WTC11 (cell line): ENCODE measurements at regions not wholly inside any gene's neighbourhood (a gene's known extent, or its start where the extent isn't known, plus 50 kb on each side); places are given as distances from the start of the nearest gene placed in this dataset.

ENCODE experiments used
- ATAC-seq: fragments of 200-7000 bp; cut with Tn5 transposase; 2 replicates; pipeline ENCODE4 v1.10.0; 2021; ENCODE audit warnings: mild to moderate bottlenecking, moderate library complexity
- CTCF ChIA-PET: fragments of 300-600 bp; sonication (Branson Sonifier 250); formaldehyde crosslinking; loops from one replicate; lab custom pipeline; 2021; ENCODE audit warnings: antibody characterized with exemption; lab: Charles Lee
- POLR2A ChIA-PET: fragments of 350-600 bp; sonication (Branson Sonifier 250); formaldehyde crosslinking; loops from one replicate; lab custom pipeline; 2021; ENCODE audit warnings: antibody characterized with exemption; lab: Charles Lee
- DNase-seq: peaks from one replicate; pipeline ENCODE4 v3.0.0; 2021; ENCODE audit warnings: low spot score
- H3K27ac Mint-ChIP-seq: 2 replicates; pipeline ENCODE4 v1.8.0; 2021; ENCODE audit warnings: mixed read lengths
- H3K27me3 Mint-ChIP-seq: 2 replicates; pipeline ENCODE4 v1.8.0; 2021; ENCODE audit warnings: low read depth, mild to moderate bottlenecking, moderate library complexity, mixed read lengths
- H3K36me3 Mint-ChIP-seq: 2 replicates; pipeline ENCODE4 v1.8.0; 2021; ENCODE audit warnings: mixed read lengths
- H3K4me1 Mint-ChIP-seq: 2 replicates; pipeline ENCODE4 v1.8.0; 2022; ENCODE audit warnings: mixed read lengths
- H3K4me3 Mint-ChIP-seq: 2 replicates; pipeline ENCODE4 v1.8.0; 2021; ENCODE audit warnings: mild to moderate bottlenecking, moderate library complexity, mixed read lengths
- H3K9me3 Mint-ChIP-seq: 2 replicates; pipeline ENCODE4 v1.8.0; 2021; ENCODE audit warnings: mixed read lengths
- ATF1 ChIP-seq: sonication (generic); formaldehyde crosslinking; IDR thresholded peaks from 2 replicates; pipeline ENCODE4 v1.8.1; 2023; ENCODE audit warnings: mild to moderate bottlenecking, moderate library complexity, missing genetic modification reagents
- ATF3 ChIP-seq: sonication (generic); formaldehyde crosslinking; conservative IDR thresholded peaks from 2 replicates; pipeline ENCODE4 v1.8.1; 2022; ENCODE audit warnings: mild to moderate bottlenecking, missing genetic modification reagents
- CREB1 ChIP-seq: sonication (generic); formaldehyde crosslinking; IDR thresholded peaks from 2 replicates; pipeline ENCODE4 v1.8.0; 2023; ENCODE audit warnings: mild to moderate bottlenecking, missing genetic modification reagents
- E2F4 ChIP-seq: sonication (generic); formaldehyde crosslinking; IDR thresholded peaks from 2 replicates; pipeline ENCODE4 v1.8.1; 2022; ENCODE audit warnings: low read depth, mild to moderate bottlenecking, moderate library complexity, missing genetic modification reagents, borderline replicate concordance
- EMX1 ChIP-seq: fragments of 250-450 bp; sonication (Bioruptor Pico); IDR thresholded peaks from 2 replicates; pipeline ENCODE4 v1.8.0; 2021; ENCODE audit warnings: mild to moderate bottlenecking
- ERG ChIP-seq: fragments of 250-450 bp; sonication (Bioruptor Pico); IDR thresholded peaks from 2 replicates; pipeline ENCODE4 v1.8.0; 2021; ENCODE audit warnings: mild to moderate bottlenecking
- ESRRA ChIP-seq: sonication (generic); formaldehyde crosslinking; IDR thresholded peaks from 2 replicates; pipeline ENCODE4 v1.8.1; 2022; ENCODE audit warnings: mild to moderate bottlenecking, missing genetic modification reagents, borderline replicate concordance
- GTF2I ChIP-seq: fragments of 250-450 bp; sonication (Bioruptor Pico); conservative IDR thresholded peaks from 2 replicates; pipeline ENCODE4 v1.4.0; 2021; ENCODE audit warnings: mild to moderate bottlenecking
- MXD4 ChIP-seq: fragments of 250-450 bp; sonication (Bioruptor Pico); IDR thresholded peaks from 2 replicates; pipeline ENCODE4 v1.8.0; 2021; ENCODE audit warnings: mild to moderate bottlenecking, moderate library complexity, borderline replicate concordance
- NFYB ChIP-seq: sonication (generic); formaldehyde crosslinking; conservative IDR thresholded peaks from 2 replicates; pipeline ENCODE4 v1.8.0; 2022; ENCODE audit warnings: low read depth, missing genetic modification reagents
- NR1H2 ChIP-seq: sonication (generic); formaldehyde crosslinking; IDR thresholded peaks from 2 replicates; pipeline ENCODE4 v1.9.0; 2021; ENCODE audit warnings: mild to moderate bottlenecking, moderate library complexity, missing genetic modification reagents
- PREB ChIP-seq: sonication (generic); formaldehyde crosslinking; IDR thresholded peaks from 2 replicates; pipeline ENCODE4 v1.8.1; 2022; ENCODE audit warnings: mild to moderate bottlenecking, missing genetic modification reagents, moderate library complexity, borderline replicate concordance
- PRRX2 ChIP-seq: fragments of 250-450 bp; sonication (Bioruptor Pico); IDR thresholded peaks from 2 replicates; pipeline ENCODE4 v1.8.0; 2021; ENCODE audit warnings: mild to moderate bottlenecking
- RORB ChIP-seq: fragments of 250-450 bp; sonication (Bioruptor Pico); IDR thresholded peaks from 2 replicates; pipeline ENCODE4 v1.9.0; 2021; ENCODE audit warnings: mild to moderate bottlenecking
- SOX15 ChIP-seq: fragments of 250-450 bp; sonication (Bioruptor Pico); IDR thresholded peaks from 2 replicates; pipeline ENCODE4 v1.9.0; 2021; ENCODE audit warnings: mild to moderate bottlenecking
- USF2 ChIP-seq: sonication (generic); formaldehyde crosslinking; IDR thresholded peaks from 2 replicates; pipeline ENCODE4 v1.8.1; 2023; ENCODE audit warnings: mild to moderate bottlenecking, missing genetic modification reagents, moderate library complexity
- ZBTB21 ChIP-seq: sonication (generic); formaldehyde crosslinking; IDR thresholded peaks from 2 replicates; pipeline ENCODE4 v1.8.1; 2023; ENCODE audit warnings: mild to moderate bottlenecking, missing genetic modification reagents, borderline replicate concordance
- ZNF121 ChIP-seq: sonication (generic); formaldehyde crosslinking; IDR thresholded peaks from 2 replicates; pipeline ENCODE4 v1.8.0; 2023; ENCODE audit warnings: missing genetic modification reagents
- ZNF138 ChIP-seq: sonication (generic); formaldehyde crosslinking; conservative IDR thresholded peaks from 2 replicates; pipeline ENCODE4 v1.8.1; 2022; ENCODE audit warnings: mild to moderate bottlenecking, moderate library complexity, missing genetic modification reagents
- ZNF219 ChIP-seq: sonication (generic); formaldehyde crosslinking; IDR thresholded peaks from 2 replicates; pipeline ENCODE4 v1.8.0; 2023; ENCODE audit warnings: missing genetic modification reagents, mild to moderate bottlenecking, borderline replicate concordance
- ZNF263 ChIP-seq: sonication (generic); formaldehyde crosslinking; IDR thresholded peaks from 2 replicates; pipeline ENCODE4 v1.8.1; 2022; ENCODE audit warnings: low read depth, mild to moderate bottlenecking, moderate library complexity, missing genetic modification reagents
- ZNF423 ChIP-seq: fragments of 250-450 bp; sonication (Bioruptor Pico); IDR thresholded peaks from 2 replicates; pipeline ENCODE4 v2.1.2; 2022; ENCODE audit warnings: mild to moderate bottlenecking, moderate library complexity
- ZSCAN18 ChIP-seq: fragments of 250-450 bp; sonication (Bioruptor Pico); IDR thresholded peaks from 2 replicates; pipeline ENCODE4 v2.1.2; 2022; ENCODE audit warnings: mild to moderate bottlenecking, moderate library complexity

- Mint-ChIP-seq H3K27ac (no peak overlapping the region), H3K4me3 (no peak overlapping the region)
Measured at GRCh38 chr20:4455996-4456395, 206.9 kb upstream of the ADRA1D start.

GRCh38 chr20:4455301-4455701 lies 206.2 kb upstream of the ADRA1D start:
- H3K27ac Mint-ChIP-seq: no peak overlapping the region
- peaks cover 9% of the 10 kb centered on the region for H3K36me3 Mint-ChIP-seq
- DNase-seq (no peak), ATAC-seq (no peak)
- TF ChIP-seq ZNF263 (CRISPR knock-in tag): no peak
- TF ChIP-seq NR1H2: no peak
- no peak for TF ChIP-seq PREB (CRISPR knock-in tag)
- TF ChIP-seq MXD4: no peak
- no peak for TF ChIP-seq ZBTB21 (CRISPR knock-in tag)
- TF ChIP-seq NFYB (CRISPR knock-in tag): no peak
- no peak for TF ChIP-seq SOX15 (CRISPR knock-in tag)
- no peak for TF ChIP-seq E2F4 (CRISPR knock-in tag)
- TF ChIP-seq GTF2I (CRISPR knock-in tag): no peak
- TF ChIP-seq ESRRA (CRISPR knock-in tag): no peak
- TF ChIP-seq ZSCAN18: no peak
- TF ChIP-seq ERG: no peak
- TF ChIP-seq ZNF138 (CRISPR knock-in tag): no peak
- H3K9me3 Mint-ChIP-seq: peaks cover 25% of the 10 kb centered on the region
- ChIA-PET POLR2A (no interaction called here), CTCF (no interaction called here)
- H3K27me3 Mint-ChIP-seq: no peaks in the 10 kb centered on the region
- no peak overlapping the region for H3K4me3 Mint-ChIP-seq
- peaks cover 32% of the 10 kb centered on the region for H3K4me1 Mint-ChIP-seq

More at GRCh38 chr20:4455996-4456395, 206.9 kb upstream of the ADRA1D start:
- peaks cover 9% of the 10 kb centered on the region for H3K36me3 Mint-ChIP-seq
- ChIA-PET POLR2A (no interaction called here), CTCF (no interaction called here)
- H3K27me3 Mint-ChIP-seq: no peaks in the 10 kb centered on the region
- peaks cover 25% of the 10 kb centered on the region for H3K9me3 Mint-ChIP-seq
- DNase-seq: no peak
- peaks cover 32% of the 10 kb centered on the region for H3K4me1 Mint-ChIP-seq
- TF ChIP-seq ZNF219 (no peak), RORB (CRISPR knock-in tag) (no peak), PRRX2 (no peak), ZBTB21 (CRISPR knock-in tag) (no peak), ZNF423 (CRISPR knock-in tag) (no peak), GTF2I (CRISPR knock-in tag) (no peak), MXD4 (no peak), ATF1 (CRISPR knock-in tag) (no peak), ZNF121 (CRISPR knock-in tag) (no peak), ATF3 (CRISPR knock-in tag) (no peak), EMX1 (CRISPR knock-in tag) (no peak), CREB1 (no peak), USF2 (CRISPR knock-in tag) (no peak)
- ATAC-seq: no peak
